HG03520 (cell line): ENCODE measurements at regions not wholly inside any gene's neighbourhood (a gene's known extent, or its start where the extent isn't known, plus 50 kb on each side); places are given as distances from the start of the nearest gene placed in this dataset.

Experiments used
- ATAC-seq: cut with Tn5 transposase; IDR thresholded peaks from one replicate; pipeline ENCODE4 v1.9.1; 2021; ENCODE audit warnings: mild to moderate bottlenecking, moderate library complexity; ENCODE audit not compliant: unreplicated experiment

DNA sequence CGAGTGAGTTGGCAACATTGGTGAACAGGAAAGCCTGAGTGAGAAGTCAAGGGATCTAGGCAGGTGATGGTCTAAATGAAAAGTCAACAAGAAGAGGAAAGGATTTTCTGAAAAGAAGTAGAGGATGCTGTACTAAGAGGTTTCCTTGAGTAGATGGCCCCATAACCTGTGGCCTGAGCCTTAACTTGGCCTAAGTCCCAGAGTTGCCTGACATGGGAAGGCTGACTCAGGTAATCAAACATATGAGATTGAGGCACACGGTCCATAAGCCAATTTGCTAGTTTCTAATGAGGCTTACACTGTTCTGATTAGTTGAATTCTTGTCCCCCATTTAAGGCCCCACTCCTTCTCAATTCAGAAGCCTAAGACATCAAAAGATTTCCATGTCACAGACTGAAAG is 262.5 kb upstream of the LMCD1 start:
- no peak for ATAC-seq

DNA sequence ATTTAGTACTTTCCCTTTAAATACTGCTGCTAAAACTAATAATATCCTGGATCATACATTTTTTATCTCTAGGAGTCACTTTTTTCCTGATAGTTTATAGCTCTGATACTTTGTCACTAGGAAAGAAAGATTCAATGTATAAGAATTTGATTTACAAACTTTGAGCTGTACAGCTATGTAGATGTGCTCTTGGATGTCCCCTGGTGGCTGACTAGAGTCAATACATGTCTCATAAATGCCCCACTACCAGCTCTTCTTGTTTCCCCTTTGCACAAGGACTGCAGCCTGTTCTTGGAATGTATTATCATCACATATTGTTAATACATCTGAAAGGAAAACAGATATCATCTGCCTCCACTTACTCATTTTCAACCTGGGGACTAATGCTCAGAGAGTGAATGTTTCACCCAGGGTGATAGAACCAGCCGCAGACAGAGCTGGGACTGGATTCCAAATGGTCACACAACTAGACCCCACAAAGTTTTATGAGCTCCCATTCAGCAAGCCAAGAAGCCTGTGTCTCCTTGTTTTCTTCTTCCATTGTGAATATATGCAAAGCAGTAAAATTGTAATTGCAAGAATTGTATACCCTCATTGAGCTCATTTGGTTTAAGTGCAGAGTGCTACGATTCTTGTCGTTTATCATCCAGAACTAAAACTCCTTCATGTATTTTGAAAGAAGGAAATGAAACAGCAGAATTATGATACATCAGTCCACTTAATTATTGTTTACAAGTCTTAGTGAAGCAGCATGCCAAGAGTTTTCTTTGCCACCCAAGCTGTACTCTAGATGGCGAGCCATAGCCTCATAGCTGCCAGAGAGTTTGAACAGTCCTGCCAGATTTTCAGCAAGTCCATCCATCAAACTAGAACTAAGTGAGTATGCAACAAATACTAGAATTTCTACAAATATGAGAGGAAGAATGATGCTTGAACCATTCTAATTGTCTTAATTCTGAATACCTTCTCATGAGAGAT is 261.6 kb upstream of the LMCD1 start:
- peak; percentile 93 for ATAC-seq

- ATAC-seq: no peak
Observed at GRCh38 chr3:8246070-8246469, 255.6 kb upstream of the LMCD1 start.

DNA sequence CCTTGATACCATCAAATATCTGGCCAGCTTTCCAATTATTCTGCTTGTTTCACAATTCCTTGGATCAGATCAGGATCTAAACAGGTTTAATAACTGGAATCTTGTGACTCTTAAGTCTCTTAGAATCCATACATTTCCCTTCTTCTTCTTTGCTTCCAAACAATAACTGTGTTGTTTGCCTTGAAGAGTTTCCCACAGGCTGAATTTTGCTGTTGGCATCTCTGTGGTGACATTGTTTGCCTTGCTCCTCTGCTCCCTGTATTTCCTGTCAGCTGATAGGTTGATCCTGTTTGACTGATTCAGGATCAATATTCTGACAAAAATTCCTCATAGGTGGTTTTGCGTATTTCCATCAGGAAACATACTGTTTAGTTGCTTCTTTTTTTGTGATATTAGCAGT is 248.4 kb upstream of the LMCD1 start:
- no peak for ATAC-seq

DNA sequence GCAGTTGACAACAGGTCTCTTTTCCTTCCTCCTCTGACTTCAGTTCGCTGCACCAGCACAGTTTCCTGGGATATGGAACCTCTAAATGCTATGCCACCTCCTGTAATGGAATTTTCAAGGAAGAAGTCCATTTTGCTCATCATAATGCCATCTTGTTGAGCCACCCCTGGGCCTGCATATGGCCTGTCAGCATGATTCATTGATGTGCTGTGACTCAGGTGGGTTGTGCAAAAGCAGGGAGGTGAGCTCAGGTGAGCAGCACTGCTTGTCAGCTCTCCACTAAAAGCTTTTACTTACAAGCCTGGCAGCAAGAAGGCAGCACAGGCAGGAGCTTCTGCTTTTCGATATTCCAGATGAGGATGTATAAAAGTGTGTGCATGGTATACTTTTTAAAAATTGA is 247.1 kb upstream of the LMCD1 start:
- no peak for ATAC-seq

DNA sequence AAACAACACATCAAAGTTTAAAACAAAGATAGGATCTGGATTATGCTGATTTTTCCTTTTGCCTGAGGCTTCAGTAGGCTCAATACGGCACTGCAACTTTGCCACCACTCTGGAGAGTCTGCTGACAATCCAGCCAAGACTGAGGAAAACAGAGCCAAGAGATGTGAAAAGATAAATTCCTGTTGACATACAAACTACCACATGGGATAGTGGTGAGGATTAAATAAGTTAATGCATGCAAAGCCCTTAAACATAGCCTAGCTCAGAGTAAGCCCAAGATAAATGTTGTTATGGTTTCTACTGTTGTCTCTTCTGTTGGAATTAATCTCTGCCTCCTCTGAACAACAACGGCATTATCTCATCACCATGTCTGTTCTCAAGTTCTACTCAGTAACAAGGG is 245.9 kb upstream of the LMCD1 start:
- no peak for ATAC-seq

- ATAC-seq: no peak
Observed at GRCh38 chr3:8256441-8257071, 245.1 kb upstream of the LMCD1 start.

DNA sequence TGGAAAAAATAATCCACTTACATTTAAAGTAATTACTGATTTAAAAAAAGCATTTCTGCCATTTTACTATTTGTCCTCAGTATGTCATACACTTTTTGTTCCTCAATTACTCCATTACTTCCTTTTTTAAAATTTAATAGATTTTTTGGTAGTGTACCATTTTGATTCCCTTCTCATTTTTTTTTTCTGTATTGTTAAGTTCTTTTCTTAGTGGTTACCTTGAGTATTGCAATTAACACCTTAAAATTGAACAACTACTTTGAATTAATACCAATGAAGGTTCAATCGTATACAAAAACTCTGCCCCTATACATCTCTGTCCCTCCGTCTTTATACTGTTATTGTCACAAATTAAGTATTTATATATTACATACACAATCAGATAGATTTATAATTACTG is 240.6 kb upstream of the LMCD1 start:
- ATAC-seq: no peak

GRCh38 chr3:8266730-8267131 is 234.9 kb upstream of the LMCD1 start:
- no peak for ATAC-seq

- ATAC-seq: no peak
Observed at GRCh38 chr3:8273479-8273878, 228.1 kb upstream of the LMCD1 start.

DNA sequence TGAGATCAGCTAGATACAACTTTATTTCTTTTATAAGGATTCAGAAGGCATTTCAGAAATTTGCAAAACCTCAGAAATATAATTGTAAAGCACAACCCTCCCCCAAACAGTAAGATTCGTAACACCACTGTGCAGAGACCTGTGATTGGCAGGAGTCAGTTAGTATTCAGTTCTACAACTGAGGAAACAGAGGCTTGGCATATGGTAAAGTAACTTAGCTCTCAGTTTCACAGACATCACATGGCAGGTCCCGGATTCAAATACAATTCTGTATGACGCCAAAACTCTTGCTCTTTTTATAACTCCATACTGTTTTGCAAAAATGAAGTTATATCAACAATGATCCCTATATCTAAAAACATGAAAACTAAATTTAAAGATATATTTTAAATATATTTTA is 225.6 kb upstream of the LMCD1 start:
- no peak for ATAC-seq

DNA sequence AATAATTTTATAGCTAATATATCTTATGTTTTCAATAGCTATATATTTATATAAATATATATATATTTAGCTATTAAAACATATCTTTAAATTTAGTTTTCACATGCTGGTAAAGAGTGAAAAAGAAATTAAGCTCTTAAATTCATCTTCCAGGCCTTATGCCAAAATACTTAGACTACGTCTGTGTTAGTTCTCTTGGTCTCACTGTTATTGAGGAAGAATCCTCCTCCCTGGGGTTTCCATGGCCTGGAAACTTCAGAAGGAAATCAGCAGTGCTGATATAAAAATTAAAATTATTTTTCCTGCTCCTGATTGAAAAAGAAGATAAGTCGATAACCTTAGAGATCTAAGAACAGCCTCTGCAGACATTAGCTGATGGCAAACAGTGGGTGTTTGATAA is 225.1 kb upstream of the LMCD1 start:
- ATAC-seq: no peak

- no peak for ATAC-seq
Observed at GRCh38 chr3:8278448-8278847, 223.2 kb upstream of the LMCD1 start.

DNA sequence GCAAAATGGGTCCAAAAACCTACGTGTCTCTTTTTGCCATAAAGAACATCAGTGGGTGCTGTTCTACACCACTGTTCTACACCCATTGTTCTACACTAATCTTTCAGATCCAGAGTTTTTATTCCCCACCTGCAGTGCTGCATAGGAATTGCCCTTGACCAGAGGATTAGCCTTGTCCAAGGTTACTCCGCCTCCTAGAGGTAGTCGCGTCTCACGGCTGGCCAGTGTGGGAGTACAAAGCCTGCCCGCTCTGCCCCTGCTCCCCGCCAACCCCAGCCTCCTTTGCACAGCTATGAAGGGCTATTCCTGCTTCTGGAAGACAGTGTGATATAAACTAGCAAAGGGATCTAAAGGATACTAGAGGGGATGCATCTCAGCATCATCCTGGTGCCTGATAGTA is 222.1 kb upstream of the LMCD1 start:
- no peak for ATAC-seq

DNA sequence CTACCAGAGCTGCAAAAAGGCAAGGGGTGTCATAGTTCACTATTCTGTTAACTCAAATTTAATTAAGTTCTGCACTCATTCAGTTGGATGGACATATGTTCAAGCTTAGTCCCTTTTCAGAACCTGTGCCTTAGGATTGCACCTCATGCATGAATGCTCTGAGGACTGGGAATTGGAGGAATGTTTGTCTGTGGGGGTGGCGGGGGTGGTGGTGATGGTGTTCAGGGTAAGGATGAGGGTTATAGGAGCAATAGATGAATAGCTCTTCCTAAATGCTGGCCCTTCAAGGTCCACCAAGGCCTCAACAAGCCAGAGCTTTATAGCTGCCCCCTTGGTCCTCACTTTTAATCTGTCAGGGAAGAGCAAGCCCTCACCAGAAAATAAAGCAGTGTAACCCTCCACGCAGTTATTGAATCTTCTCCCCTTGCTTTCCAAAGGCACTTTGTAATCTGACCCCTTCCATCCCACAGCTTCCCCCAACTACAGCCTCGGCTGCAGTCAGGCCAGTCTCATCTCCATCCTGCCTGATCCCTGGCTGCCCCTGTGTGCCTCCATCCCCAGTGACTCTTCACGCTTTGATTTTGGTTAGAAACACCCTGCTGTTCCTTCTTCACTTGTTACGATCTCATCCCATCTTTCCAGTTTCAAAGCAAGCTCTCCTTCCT is 221.6 kb upstream of the LMCD1 start:
- no peak for ATAC-seq

DNA sequence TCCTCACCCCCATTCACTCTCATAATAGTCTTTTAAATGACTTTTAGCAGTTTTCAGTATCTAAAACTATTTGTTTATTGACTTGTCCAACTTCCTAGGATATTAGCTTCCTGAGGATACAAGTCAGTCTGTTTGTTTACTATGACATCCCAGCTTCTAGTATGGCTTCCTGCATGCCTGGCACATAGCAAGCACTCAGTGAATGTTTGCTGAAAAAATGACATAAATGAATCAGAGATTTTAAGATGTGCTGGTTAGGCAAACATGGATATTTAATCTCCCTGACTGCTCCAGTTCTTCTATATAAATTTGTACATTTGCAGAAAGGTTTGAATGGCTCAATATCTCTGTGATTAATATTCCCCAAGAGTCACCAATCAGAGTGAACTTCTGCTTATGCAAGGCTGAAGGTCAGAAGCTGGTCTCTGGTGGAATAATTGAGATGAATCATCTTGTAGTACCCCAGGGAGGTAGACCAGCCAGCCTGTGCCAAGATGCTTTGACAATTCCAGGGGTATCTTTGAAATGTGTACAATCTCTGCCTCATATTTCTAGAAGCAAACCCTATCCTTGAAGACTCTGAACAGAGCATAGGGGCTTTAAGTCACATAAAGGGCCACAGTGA is 219.0 kb upstream of the LMCD1 start:
- ATAC-seq: no peak

- no peak for ATAC-seq
Observed at GRCh38 chr3:8283193-8283592, 218.4 kb upstream of the LMCD1 start.

- no peak for ATAC-seq
Observed at GRCh38 chr3:8286086-8286485, 215.5 kb upstream of the LMCD1 start.

DNA sequence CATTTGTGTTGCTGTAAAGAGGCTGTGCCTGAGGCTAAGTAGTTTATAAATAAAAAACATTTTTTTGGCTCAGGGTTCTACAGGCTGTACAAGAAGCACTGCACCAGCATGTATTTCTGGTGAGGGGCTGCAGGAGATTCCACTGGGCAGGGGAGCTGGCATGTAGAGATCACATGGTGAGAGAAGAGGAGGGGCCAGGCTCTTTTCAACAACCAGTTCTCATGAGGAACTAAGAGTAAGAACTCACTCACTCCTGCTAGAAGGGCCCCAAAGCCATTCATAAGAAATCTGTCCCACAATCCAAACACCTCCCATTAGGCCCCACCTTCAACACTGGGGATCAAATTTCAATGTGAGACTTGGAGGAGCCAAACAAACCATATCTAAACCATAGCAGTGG is 214.9 kb upstream of the LMCD1 start:
- ATAC-seq: no peak

DNA sequence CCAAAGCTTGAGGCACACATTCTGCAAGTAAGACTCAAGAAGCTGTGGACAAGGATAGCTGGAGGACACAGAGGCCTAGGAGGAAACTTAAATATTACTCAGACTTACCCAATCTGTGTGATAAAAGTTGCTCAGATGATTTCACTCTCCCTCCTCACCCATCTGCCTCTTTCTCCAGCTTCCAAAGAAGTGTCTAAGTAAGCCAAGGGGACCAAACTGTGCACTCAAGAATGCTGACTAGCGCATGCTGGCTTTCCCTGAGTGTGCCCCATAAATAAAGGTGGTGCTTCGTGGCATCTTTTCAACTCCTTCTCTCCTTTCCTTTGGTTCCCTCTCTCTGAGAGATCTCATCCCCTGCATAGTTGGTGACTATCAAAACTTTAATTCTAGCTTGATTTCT is 211.0 kb upstream of the LMCD1 start:
- no peak for ATAC-seq

GRCh38 chr3:8296461-8296860 is 205.2 kb upstream of the LMCD1 start:
- ATAC-seq: no peak
